ENCODE measurements at regions not wholly inside any gene's neighbourhood (a gene's known extent, or its start where the extent isn't known, plus 50 kb on each side); places are given as distances from the start of the nearest gene placed in this dataset.

DNA sequence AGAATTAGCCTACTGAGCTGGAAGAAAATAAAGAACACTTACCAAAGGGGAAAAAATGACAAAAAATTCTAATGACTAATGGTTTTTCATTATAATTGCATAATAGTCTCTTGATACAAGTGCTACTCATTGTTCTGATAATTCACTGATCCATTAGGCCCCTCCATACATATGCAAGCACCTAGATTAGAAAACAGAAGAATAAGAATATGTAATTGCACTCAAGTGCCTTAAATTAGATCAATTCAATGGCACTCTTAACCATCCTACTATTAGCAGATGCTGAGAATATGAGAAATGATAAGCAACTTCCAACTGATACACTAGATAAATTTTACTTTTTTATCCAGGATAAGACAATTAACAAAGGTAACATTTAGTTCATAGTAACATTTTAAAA, 440.9 kb upstream of the C9orf72 start:
- TF ChIP-seq, protein P1, sequence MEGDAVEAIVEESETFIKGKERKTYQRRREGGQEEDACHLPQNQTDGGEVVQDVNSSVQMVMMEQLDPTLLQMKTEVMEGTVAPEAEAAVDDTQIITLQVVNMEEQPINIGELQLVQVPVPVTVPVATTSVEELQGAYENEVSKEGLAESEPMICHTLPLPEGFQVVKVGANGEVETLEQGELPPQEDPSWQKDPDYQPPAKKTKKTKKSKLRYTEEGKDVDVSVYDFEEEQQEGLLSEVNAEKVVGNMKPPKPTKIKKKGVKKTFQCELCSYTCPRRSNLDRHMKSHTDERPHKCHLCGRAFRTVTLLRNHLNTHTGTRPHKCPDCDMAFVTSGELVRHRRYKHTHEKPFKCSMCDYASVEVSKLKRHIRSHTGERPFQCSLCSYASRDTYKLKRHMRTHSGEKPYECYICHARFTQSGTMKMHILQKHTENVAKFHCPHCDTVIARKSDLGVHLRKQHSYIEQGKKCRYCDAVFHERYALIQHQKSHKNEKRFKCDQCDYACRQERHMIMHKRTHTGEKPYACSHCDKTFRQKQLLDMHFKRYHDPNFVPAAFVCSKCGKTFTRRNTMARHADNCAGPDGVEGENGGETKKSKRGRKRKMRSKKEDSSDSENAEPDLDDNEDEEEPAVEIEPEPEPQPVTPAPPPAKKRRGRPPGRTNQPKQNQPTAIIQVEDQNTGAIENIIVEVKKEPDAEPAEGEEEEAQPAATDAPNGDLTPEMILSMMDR (IDR thresholded peaks at IDR 0.05; ENCODE audit: low read depth, low read length), result no peak
- H3K4me3 ChIP-seq (ENCODE audit: low read depth, low read length), result no peak overlapping the region

DNA sequence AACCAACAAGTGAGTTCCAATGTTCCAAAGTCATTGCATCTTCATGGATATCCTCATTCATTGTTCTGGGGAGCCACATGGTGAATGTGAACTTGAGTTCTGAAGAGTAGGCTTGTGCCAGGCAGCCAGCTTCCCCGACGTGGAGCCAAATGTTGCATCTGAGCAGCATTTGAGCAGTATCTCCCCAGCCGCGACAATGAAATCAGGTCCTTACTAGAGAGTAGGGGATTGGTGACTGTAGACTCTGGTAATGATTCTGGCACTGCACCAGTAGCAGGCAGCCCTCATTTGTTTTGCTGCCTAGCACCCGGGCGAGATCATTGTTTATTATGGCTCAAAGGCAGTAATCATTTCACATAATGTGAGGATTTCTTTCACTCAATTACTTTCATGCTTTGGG, 451.4 kb upstream of the C9orf72 start:
- H3K4me3 ChIP-seq (ENCODE audit: low read depth, low read length), result no peak overlapping the region
- TF ChIP-seq, protein P1 (IDR thresholded peaks at IDR 0.05; ENCODE audit: low read depth, low read length), result no peak

DNA sequence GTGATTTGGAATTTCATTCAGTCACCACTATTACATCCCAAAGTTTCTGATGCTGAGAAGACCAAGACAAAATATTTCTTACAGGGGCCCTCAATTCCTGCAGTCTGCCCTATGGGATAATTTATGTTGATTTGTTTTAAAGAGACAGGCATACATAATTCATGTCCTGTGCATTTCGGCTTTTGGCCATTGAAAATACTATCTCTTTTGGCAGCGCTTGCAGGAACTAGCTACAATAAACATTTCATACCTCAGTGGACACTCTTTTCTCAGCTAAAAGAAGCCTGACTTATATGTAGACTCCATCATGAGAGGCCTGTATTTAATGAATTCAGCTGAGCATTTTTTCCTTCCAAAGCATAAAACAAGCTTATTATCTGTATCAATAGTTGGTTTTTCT, 451.9 kb upstream of the C9orf72 start:
- H3K4me3 ChIP-seq (ENCODE audit: low read depth, low read length), result no peak overlapping the region
- TF ChIP-seq, protein P1 (IDR thresholded peaks at IDR 0.05; ENCODE audit: low read depth, low read length), result no peak

DNA sequence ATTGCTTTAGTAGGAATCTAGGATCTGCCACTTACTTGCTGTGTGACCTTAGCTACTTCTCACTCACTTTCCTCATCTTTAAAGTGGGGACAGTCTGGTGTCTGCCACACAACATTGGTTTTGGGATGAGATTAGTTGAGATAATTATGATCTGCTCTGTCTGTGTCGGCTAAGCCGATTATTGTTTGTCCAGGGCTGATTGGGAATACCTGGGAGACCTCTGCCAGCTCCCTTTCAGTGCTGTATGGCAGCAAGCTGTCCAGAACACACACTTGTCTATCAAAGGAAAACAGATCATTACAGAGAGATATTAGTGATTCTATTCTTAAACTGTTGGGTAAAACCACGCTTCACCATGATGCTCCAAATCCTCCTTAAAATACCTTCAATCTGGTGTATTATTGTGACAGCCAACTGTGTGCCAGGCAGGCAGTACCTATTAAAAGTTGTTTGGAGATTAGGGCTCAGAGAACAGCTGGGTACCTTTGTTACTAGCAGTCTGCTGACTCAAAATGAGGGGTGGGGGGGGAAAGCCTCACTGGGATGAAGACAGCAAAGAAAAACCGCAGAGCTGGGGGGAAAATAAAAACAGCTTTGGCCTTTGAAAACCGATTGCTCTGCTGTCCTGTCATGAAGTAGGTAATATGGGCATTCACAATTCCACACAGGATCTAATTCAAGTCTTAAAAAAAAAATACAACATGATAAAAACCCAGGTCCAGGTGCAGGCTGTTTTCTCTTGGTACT, 458.4 kb upstream of the C9orf72 start:
- H3K4me3 ChIP-seq (ENCODE audit: low read depth, low read length), result no peak overlapping the region

DNA sequence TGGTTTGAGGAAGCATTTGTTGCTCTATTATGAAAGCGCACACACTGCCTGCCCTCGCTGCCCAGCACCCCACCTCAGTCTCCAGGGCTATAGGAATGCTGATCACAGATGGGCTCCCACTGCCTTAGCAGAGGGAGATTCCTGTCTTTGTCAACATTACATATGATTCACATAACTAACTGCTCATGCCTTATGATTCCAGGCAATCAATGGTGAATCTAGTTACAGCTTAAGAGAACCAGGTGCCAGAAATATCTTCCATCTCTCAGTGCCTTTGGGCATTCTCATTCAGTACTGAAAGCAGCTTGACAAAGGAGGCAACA, 458.9 kb upstream of the C9orf72 start:
- no peak overlapping the region for H3K4me3 ChIP-seq (ENCODE audit: low read depth, low read length)
- TF ChIP-seq, protein P1 (IDR thresholded peaks at IDR 0.05; ENCODE audit: low read depth, low read length), result no peak

More for the DNA sequence above, 458.4 kb upstream of the C9orf72 start:
- TF ChIP-seq, protein P1 (IDR thresholded peaks at IDR 0.05; ENCODE audit: low read depth, low read length), result no peak

DNA sequence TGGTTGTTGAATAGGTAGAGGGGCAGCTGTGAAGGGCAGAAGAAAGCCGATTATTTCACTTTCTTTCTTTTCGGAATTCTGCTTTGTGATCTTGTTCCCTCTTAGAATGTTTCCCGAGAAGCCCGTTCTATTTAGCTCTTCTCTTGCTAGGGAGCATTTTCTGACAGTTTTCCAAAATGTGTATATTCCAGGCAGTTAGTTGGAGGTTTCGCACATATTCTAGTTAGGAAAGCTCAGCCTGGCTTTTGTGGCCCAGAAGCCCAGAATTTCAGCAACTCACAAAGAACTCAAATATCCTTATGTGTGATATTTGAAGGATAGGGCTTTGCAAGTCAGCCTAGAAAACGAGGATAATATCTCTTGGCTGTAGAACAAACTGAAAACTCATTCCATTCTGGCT, 461.0 kb upstream of the C9orf72 start:
- no peak overlapping the region for H3K4me3 ChIP-seq (ENCODE audit: low read depth, low read length)
- TF ChIP-seq, protein P1 (IDR thresholded peaks at IDR 0.05; ENCODE audit: low read depth, low read length), result no peak

DNA sequence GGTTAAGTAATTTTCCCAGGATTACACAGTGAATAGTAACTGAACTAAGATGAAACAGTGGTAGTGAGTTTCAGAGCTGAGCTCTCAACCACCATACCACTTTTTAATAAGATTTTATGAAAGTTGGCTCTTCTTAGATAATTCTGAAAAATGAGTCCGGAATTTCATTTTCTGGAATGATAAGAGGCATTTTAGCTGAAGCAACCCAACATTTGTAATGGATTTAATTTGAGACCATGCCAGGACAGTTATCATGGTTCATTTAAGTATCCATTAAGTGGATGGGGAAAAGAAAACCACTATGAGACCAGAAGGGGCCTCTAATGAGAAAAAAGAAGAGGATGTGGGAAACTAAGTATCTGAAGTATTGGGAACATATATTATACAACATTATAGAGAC, 464.7 kb upstream of the C9orf72 start:
- TF ChIP-seq, protein P1 (IDR thresholded peaks at IDR 0.05; ENCODE audit: low read depth, low read length), result no peak
- H3K4me3 ChIP-seq (ENCODE audit: low read depth, low read length), result no peak overlapping the region

All from WI38 (cell line).